ENCODE measurements at regions not wholly inside any gene's neighbourhood (a gene's known extent, or its start where the extent isn't known, plus 50 kb on each side); places are given as distances from the start of the nearest gene placed in this dataset.
"Not testable (repeated sequence)": the region's sequence is repeated elsewhere in the genome, so short reads cannot be mapped to it uniquely, and the experiment has no call there.

- peak; percentile 66 for TF ChIP-seq ARID1B (IDR thresholded peaks at IDR 0.05)
Observed at GRCh38 chr1:146850352-146850889, 87.7 kb upstream of the NBPF12 start (continued).

DNA sequence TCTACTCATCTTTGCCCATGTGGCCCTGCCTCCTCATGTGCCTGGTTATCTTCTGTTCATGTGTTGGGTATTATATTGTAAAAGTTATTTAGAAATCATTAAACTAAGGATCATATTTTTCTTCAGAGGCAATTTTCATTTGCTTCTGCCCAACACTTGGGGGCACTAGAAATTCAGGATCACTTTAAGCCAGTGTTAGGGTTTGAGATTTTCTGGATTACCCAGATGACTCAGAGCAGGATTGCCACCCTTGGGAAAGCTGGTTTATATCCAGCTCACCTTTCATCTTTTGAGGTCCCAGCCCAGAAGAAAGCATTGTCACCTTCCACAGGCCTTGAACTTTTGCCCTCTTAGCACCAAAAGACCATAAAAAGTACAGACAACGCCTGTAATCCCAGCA is 99.4 kb upstream of the NBPF12 start:
- no CpG with 5 or more reads among the region's 1 CpG for WGBS (ENCODE audit: insufficient coverage, low coverage, missing lambda C conversion rate)
- not testable (repeated sequence) for H3K4me2 ChIP-seq (ENCODE audit: insufficient read depth, low read length)
- ATAC-seq: peak; percentile 67

GRCh38 chr1:146826957-146827356 is 111.2 kb upstream of the NBPF12 start:
- H3K79me2 ChIP-seq (ENCODE audit: control insufficient read depth, insufficient read depth, low read length); H3K9me1 ChIP-seq (ENCODE audit: control insufficient read depth, insufficient read depth, low read length); POLR2A ChIA-PET; FAIRE-seq; in situ Hi-C loops (cut with MboI); H3K36me3 ChIP-seq (ENCODE audit: control insufficient read depth, insufficient read depth, low read length); H3K27me3 ChIP-seq (ENCODE audit: control insufficient read depth in 2 of 2, insufficient read depth in 2 of 2, low read length in 2 of 2); H3K9ac ChIP-seq (ENCODE audit: insufficient read depth in 1 of 2, low read depth in 2 of 2, low read length in 2 of 2); H3K4me2 ChIP-seq (ENCODE audit: insufficient read depth, low read length); H2AFZ ChIP-seq (ENCODE audit: low read depth, low read length); H3K4me1 ChIP-seq (replicated peaks in 1 of 2; ENCODE audit: control insufficient read depth in 2 of 2, insufficient read depth in 2 of 2, low read length in 2 of 2); BruUV-seq (replicated peaks); H4K20me1 ChIP-seq (replicated peaks; ENCODE audit: control insufficient read depth, insufficient read depth, low read length); H3K27ac ChIP-seq (ENCODE audit: extremely low read depth, low read depth, low read length); DNase-seq (ENCODE audit: extremely low read depth in 1 of 4, low spot score in 3 of 4); H3K9me3 ChIP-seq (replicated peaks; ENCODE audit: control insufficient read depth, insufficient read depth, low read depth, low read length); H3K4me3 ChIP-seq; CTCF ChIA-PET (ENCODE audit: low intra/inter-chr PET ratio); intact Hi-C loops (cut with micrococcal nuclease): not testable (repeated sequence)
- WGBS (ENCODE audit: insufficient coverage, low coverage, missing lambda C conversion rate): no CpG with 5 or more reads among the region's 1 CpG
- ATAC-seq: peak; percentile 57; the same call in 1 of the 3 replicates

More for the DNA sequence above, 99.4 kb upstream of the NBPF12 start:
- BruUV-seq (replicated peaks); H3K9ac ChIP-seq (ENCODE audit: insufficient read depth in 1 of 2, low read depth in 2 of 2, low read length in 2 of 2); DNase-seq (ENCODE audit: extremely low read depth in 1 of 4, low spot score in 3 of 4); POLR2A ChIA-PET; H3K79me2 ChIP-seq (ENCODE audit: control insufficient read depth, insufficient read depth, low read length); H2AFZ ChIP-seq (ENCODE audit: low read depth, low read length); H3K27me3 ChIP-seq (ENCODE audit: control insufficient read depth in 2 of 2, insufficient read depth in 2 of 2, low read length in 2 of 2); intact Hi-C loops (cut with micrococcal nuclease); FAIRE-seq; CTCF ChIA-PET (ENCODE audit: low intra/inter-chr PET ratio); H3K9me1 ChIP-seq (ENCODE audit: control insufficient read depth, insufficient read depth, low read length); H4K20me1 ChIP-seq (replicated peaks; ENCODE audit: control insufficient read depth, insufficient read depth, low read length); H3K9me3 ChIP-seq (replicated peaks; ENCODE audit: control insufficient read depth, insufficient read depth, low read depth, low read length); H3K4me1 ChIP-seq (replicated peaks in 1 of 2; ENCODE audit: control insufficient read depth in 2 of 2, insufficient read depth in 2 of 2, low read length in 2 of 2); H3K4me3 ChIP-seq; H3K36me3 ChIP-seq (ENCODE audit: control insufficient read depth, insufficient read depth, low read length); in situ Hi-C loops (cut with MboI); H3K27ac ChIP-seq (ENCODE audit: extremely low read depth, low read depth, low read length): not testable (repeated sequence)

GRCh38 chr1:146794236-146794635 is 143.9 kb upstream of the NBPF12 start:
- WGBS (ENCODE audit: insufficient coverage, low coverage, missing lambda C conversion rate): under 1% methylated on average over 19 of the region's 19 CpGs
- in situ Hi-C loops (cut with MboI); BruUV-seq (replicated peaks); H3K27me3 ChIP-seq (ENCODE audit: control insufficient read depth in 2 of 2, insufficient read depth in 2 of 2, low read length in 2 of 2); H3K4me2 ChIP-seq (ENCODE audit: insufficient read depth, low read length); H3K9me3 ChIP-seq (replicated peaks; ENCODE audit: control insufficient read depth, insufficient read depth, low read depth, low read length); ATAC-seq; CTCF ChIA-PET (ENCODE audit: low intra/inter-chr PET ratio); intact Hi-C loops (cut with micrococcal nuclease); FAIRE-seq; DNase-seq (ENCODE audit: extremely low read depth in 1 of 4, low spot score in 3 of 4); H2AFZ ChIP-seq (ENCODE audit: low read depth, low read length); H3K4me3 ChIP-seq; POLR2A ChIA-PET; H3K9ac ChIP-seq (ENCODE audit: insufficient read depth in 1 of 2, low read depth in 2 of 2, low read length in 2 of 2); H3K27ac ChIP-seq (ENCODE audit: extremely low read depth, low read depth, low read length); H3K36me3 ChIP-seq (ENCODE audit: control insufficient read depth, insufficient read depth, low read length); H3K79me2 ChIP-seq (ENCODE audit: control insufficient read depth, insufficient read depth, low read length); H3K4me1 ChIP-seq (replicated peaks in 1 of 2; ENCODE audit: control insufficient read depth in 2 of 2, insufficient read depth in 2 of 2, low read length in 2 of 2); H3K9me1 ChIP-seq (ENCODE audit: control insufficient read depth, insufficient read depth, low read length); H4K20me1 ChIP-seq (replicated peaks; ENCODE audit: control insufficient read depth, insufficient read depth, low read length): not testable (repeated sequence)

- intact Hi-C loops (cut with micrococcal nuclease); H3K4me2 ChIP-seq (ENCODE audit: insufficient read depth, low read length); CTCF ChIA-PET (ENCODE audit: low intra/inter-chr PET ratio); H3K27ac ChIP-seq (ENCODE audit: extremely low read depth, low read depth, low read length); H4K20me1 ChIP-seq (replicated peaks; ENCODE audit: control insufficient read depth, insufficient read depth, low read length); H3K9me3 ChIP-seq (replicated peaks; ENCODE audit: control insufficient read depth, insufficient read depth, low read depth, low read length); in situ Hi-C loops (cut with MboI); H3K9me1 ChIP-seq (ENCODE audit: control insufficient read depth, insufficient read depth, low read length); H3K4me3 ChIP-seq; DNase-seq (ENCODE audit: extremely low read depth in 1 of 4, low spot score in 3 of 4); H3K9ac ChIP-seq (ENCODE audit: insufficient read depth in 1 of 2, low read depth in 2 of 2, low read length in 2 of 2); ATAC-seq; H2AFZ ChIP-seq (ENCODE audit: low read depth, low read length); POLR2A ChIA-PET; FAIRE-seq; H3K27me3 ChIP-seq (ENCODE audit: control insufficient read depth in 2 of 2, insufficient read depth in 2 of 2, low read length in 2 of 2); H3K4me1 ChIP-seq (replicated peaks in 1 of 2; ENCODE audit: control insufficient read depth in 2 of 2, insufficient read depth in 2 of 2, low read length in 2 of 2); H3K79me2 ChIP-seq (ENCODE audit: control insufficient read depth, insufficient read depth, low read length); H3K36me3 ChIP-seq (ENCODE audit: control insufficient read depth, insufficient read depth, low read length); BruUV-seq (replicated peaks): not testable (repeated sequence)
- 0% methylated on average over 3 of the region's 5 CpGs for WGBS (ENCODE audit: insufficient coverage, low coverage, missing lambda C conversion rate)
Observed at GRCh38 chr1:146792725-146793124, 145.4 kb upstream of the NBPF12 start.

Data from K562 (cell line).